ENCODE measurements at regions not wholly inside any gene's neighbourhood (a gene's known extent, or its start where the extent isn't known, plus 50 kb on each side); places are given as distances from the start of the nearest gene placed in this dataset.
"Not testable (repeated sequence)": the region's sequence is repeated elsewhere in the genome, so short reads cannot be mapped to it uniquely, and the experiment has no call there.

GRCh38 chrX:3919668-3920423 lies 206.4 kb upstream of the PRKX start:
- DNase-seq (ENCODE audit: extremely low read depth in 1 of 4, low spot score in 3 of 4); H2AFZ ChIP-seq (ENCODE audit: low read depth, low read length); FAIRE-seq; H3K27ac ChIP-seq (ENCODE audit: extremely low read depth, low read depth, low read length); intact Hi-C loops (cut with micrococcal nuclease); CTCF ChIA-PET (ENCODE audit: low intra/inter-chr PET ratio); H3K4me2 ChIP-seq (ENCODE audit: insufficient read depth, low read length); H3K9ac ChIP-seq (ENCODE audit: insufficient read depth in 1 of 2, low read depth in 2 of 2, low read length in 2 of 2); H3K36me3 ChIP-seq (ENCODE audit: control insufficient read depth, insufficient read depth, low read length); BruUV-seq (replicated peaks); in situ Hi-C loops (cut with MboI); H3K4me3 ChIP-seq; POLR2A ChIA-PET; H3K9me3 ChIP-seq (replicated peaks; ENCODE audit: control insufficient read depth, insufficient read depth, low read depth, low read length); H3K79me2 ChIP-seq (ENCODE audit: control insufficient read depth, insufficient read depth, low read length); H4K20me1 ChIP-seq (replicated peaks; ENCODE audit: control insufficient read depth, insufficient read depth, low read length); H3K4me1 ChIP-seq (replicated peaks in 1 of 2; ENCODE audit: control insufficient read depth in 2 of 2, insufficient read depth in 2 of 2, low read length in 2 of 2); H3K27me3 ChIP-seq (ENCODE audit: control insufficient read depth in 2 of 2, insufficient read depth in 2 of 2, low read length in 2 of 2); H3K9me1 ChIP-seq (ENCODE audit: control insufficient read depth, insufficient read depth, low read length): not testable (repeated sequence)
- no CpG with 5 or more reads among the region's 79 CpGs for WGBS (ENCODE audit: insufficient coverage, low coverage, missing lambda C conversion rate)
- peak; percentile 45 for ATAC-seq

DNA sequence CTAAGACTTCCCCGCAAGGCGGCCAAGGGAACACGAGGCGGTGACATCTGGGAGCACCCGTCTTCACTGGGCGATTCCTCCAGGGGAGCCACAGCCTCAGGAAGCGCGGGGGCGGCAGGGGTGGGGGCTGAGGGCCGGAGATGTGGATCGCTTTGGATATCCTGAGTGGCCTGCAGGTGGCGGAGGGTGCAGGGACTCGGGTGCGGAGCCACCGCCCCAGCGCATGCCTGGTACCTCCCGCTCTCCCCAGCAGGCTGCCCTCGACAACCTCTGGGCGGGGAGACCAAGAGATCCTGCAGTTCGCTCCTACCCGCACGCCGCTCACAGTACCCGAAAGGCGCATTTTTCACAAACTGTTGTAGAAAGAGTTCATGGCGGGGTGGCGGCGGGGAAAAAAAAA lies 201.4 kb upstream of the PRKX start:
- DNase-seq (ENCODE audit: extremely low read depth in 1 of 4, low spot score in 3 of 4); ATAC-seq; H3K9ac ChIP-seq (ENCODE audit: insufficient read depth in 1 of 2, low read depth in 2 of 2, low read length in 2 of 2); H3K4me2 ChIP-seq (ENCODE audit: insufficient read depth, low read length); H3K4me3 ChIP-seq; H4K20me1 ChIP-seq (replicated peaks; ENCODE audit: control insufficient read depth, insufficient read depth, low read length); intact Hi-C loops (cut with micrococcal nuclease); in situ Hi-C loops (cut with MboI); H3K9me1 ChIP-seq (ENCODE audit: control insufficient read depth, insufficient read depth, low read length); FAIRE-seq; BruUV-seq (replicated peaks); H3K36me3 ChIP-seq (ENCODE audit: control insufficient read depth, insufficient read depth, low read length); H3K9me3 ChIP-seq (replicated peaks; ENCODE audit: control insufficient read depth, insufficient read depth, low read depth, low read length); H3K4me1 ChIP-seq (replicated peaks in 1 of 2; ENCODE audit: control insufficient read depth in 2 of 2, insufficient read depth in 2 of 2, low read length in 2 of 2); POLR2A ChIA-PET; H3K27ac ChIP-seq (ENCODE audit: extremely low read depth, low read depth, low read length); CTCF ChIA-PET (ENCODE audit: low intra/inter-chr PET ratio); H2AFZ ChIP-seq (ENCODE audit: low read depth, low read length); H3K79me2 ChIP-seq (ENCODE audit: control insufficient read depth, insufficient read depth, low read length); H3K27me3 ChIP-seq (ENCODE audit: control insufficient read depth in 2 of 2, insufficient read depth in 2 of 2, low read length in 2 of 2): not testable (repeated sequence)
- WGBS (ENCODE audit: insufficient coverage, low coverage, missing lambda C conversion rate), result no CpG with 5 or more reads among the region's 28 CpGs

DNA sequence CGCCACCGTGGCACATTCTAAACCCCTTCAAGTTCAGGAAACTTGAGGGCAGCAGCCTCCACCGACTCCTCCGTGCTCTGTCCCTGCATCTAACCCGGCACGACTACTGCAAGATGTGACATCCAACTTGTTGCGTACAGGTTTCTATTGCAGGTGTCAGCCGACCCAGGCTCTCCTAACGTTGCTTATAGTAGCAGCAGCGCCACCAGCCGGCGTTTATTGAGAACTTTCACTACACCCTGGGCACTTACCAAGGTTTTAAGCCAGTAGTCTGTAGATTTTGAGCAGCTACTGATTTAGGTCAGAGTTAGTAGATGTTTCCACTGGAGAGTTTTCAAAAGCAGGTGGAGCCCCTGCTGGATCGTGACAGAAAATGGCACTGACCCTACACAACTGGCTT lies 200.6 kb upstream of the PRKX start:
- POLR2A ChIA-PET; H3K9me1 ChIP-seq (ENCODE audit: control insufficient read depth, insufficient read depth, low read length); H3K79me2 ChIP-seq (ENCODE audit: control insufficient read depth, insufficient read depth, low read length); H3K4me1 ChIP-seq (replicated peaks in 1 of 2; ENCODE audit: control insufficient read depth in 2 of 2, insufficient read depth in 2 of 2, low read length in 2 of 2); BruUV-seq (replicated peaks); H4K20me1 ChIP-seq (replicated peaks; ENCODE audit: control insufficient read depth, insufficient read depth, low read length); H3K9me3 ChIP-seq (replicated peaks; ENCODE audit: control insufficient read depth, insufficient read depth, low read depth, low read length); in situ Hi-C loops (cut with MboI); FAIRE-seq; CTCF ChIA-PET (ENCODE audit: low intra/inter-chr PET ratio); H3K4me3 ChIP-seq; H3K4me2 ChIP-seq (ENCODE audit: insufficient read depth, low read length); H3K9ac ChIP-seq (ENCODE audit: insufficient read depth in 1 of 2, low read depth in 2 of 2, low read length in 2 of 2); DNase-seq (ENCODE audit: extremely low read depth in 1 of 4, low spot score in 3 of 4); ATAC-seq; intact Hi-C loops (cut with micrococcal nuclease); H3K27ac ChIP-seq (ENCODE audit: extremely low read depth, low read depth, low read length); H3K36me3 ChIP-seq (ENCODE audit: control insufficient read depth, insufficient read depth, low read length); H3K27me3 ChIP-seq (ENCODE audit: control insufficient read depth in 2 of 2, insufficient read depth in 2 of 2, low read length in 2 of 2); H2AFZ ChIP-seq (ENCODE audit: low read depth, low read length): not testable (repeated sequence)
- no CpG with 5 or more reads among the region's 13 CpGs for WGBS (ENCODE audit: insufficient coverage, low coverage, missing lambda C conversion rate)

DNA sequence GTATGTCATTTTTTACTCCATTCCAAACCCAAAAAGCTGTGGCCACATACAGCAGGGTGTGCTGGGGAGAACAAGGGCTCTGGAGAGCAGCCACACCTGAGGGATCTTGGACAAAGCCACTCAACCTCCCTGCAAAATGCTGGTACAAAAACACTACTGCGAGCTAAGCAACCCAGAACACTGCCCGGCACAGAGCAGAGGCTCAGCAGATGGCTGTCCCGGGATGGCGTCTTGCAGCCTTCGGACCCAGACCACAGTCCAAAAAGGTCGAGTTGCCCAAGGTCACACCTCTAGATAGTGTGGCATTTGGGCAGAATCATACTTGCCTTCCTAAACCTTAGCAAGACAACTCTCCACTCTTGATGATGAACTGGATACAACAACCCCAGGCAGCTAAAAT lies 197.6 kb upstream of the PRKX start:
- H3K9ac ChIP-seq (ENCODE audit: insufficient read depth in 1 of 2, low read depth in 2 of 2, low read length in 2 of 2); ATAC-seq; H3K4me3 ChIP-seq; H3K9me1 ChIP-seq (ENCODE audit: control insufficient read depth, insufficient read depth, low read length); DNase-seq (ENCODE audit: extremely low read depth in 1 of 4, low spot score in 3 of 4); H3K4me1 ChIP-seq (replicated peaks in 1 of 2; ENCODE audit: control insufficient read depth in 2 of 2, insufficient read depth in 2 of 2, low read length in 2 of 2); H3K36me3 ChIP-seq (ENCODE audit: control insufficient read depth, insufficient read depth, low read length); BruUV-seq (replicated peaks); H4K20me1 ChIP-seq (replicated peaks; ENCODE audit: control insufficient read depth, insufficient read depth, low read length); intact Hi-C loops (cut with micrococcal nuclease); H3K4me2 ChIP-seq (ENCODE audit: insufficient read depth, low read length); H3K27me3 ChIP-seq (ENCODE audit: control insufficient read depth in 2 of 2, insufficient read depth in 2 of 2, low read length in 2 of 2); CTCF ChIA-PET (ENCODE audit: low intra/inter-chr PET ratio); POLR2A ChIA-PET; H2AFZ ChIP-seq (ENCODE audit: low read depth, low read length); H3K79me2 ChIP-seq (ENCODE audit: control insufficient read depth, insufficient read depth, low read length); in situ Hi-C loops (cut with MboI); FAIRE-seq; H3K27ac ChIP-seq (ENCODE audit: extremely low read depth, low read depth, low read length); H3K9me3 ChIP-seq (replicated peaks; ENCODE audit: control insufficient read depth, insufficient read depth, low read depth, low read length): not testable (repeated sequence)
- WGBS (ENCODE audit: insufficient coverage, low coverage, missing lambda C conversion rate), result no CpG with 5 or more reads among the region's 6 CpGs
